Smooth muscle cell (in vitro differentiated cells): ENCODE measurements at regions not wholly inside any gene's neighbourhood (a gene's known extent, or its start where the extent isn't known, plus 50 kb on each side); places are given as distances from the start of the nearest gene placed in this dataset.

Experiments
- DNase-seq: peaks from one replicate; lab custom pipeline; 2025; ENCODE audit not compliant: unreplicated experiment; lab: John Stamatoyannopoulos, UW
- H2AFZ ChIP-seq: fragments of 200-600 bp; sonication (generic); 2 replicates; pipeline ENCODE4 v1.6.0; 2016; ENCODE audit warnings: antibody characterized with exemption, low read depth, mild to moderate bottlenecking
- H3F3A ChIP-seq: fragments of 200-600 bp; sonication (generic); 2 replicates; pipeline ENCODE4 v1.6.0; 2017; ENCODE audit warnings: antibody characterized with exemption, low read depth
- H3K27ac ChIP-seq: fragments of 200-600 bp; sonication (generic); 2 replicates; pipeline ENCODE4 v1.5.1; 2016; ENCODE audit warnings: low read depth, mild to moderate bottlenecking
- H3K27me3 ChIP-seq: fragments of 200-600 bp; sonication (generic); 2 replicates; pipeline ENCODE4 v1.6.1; 2016; ENCODE audit warnings: low read depth, mild to moderate bottlenecking
- H3K36me3 ChIP-seq: fragments of 200-600 bp; sonication (generic); 2 replicates; pipeline ENCODE4 v1.5.1; 2016; ENCODE audit warnings: low read depth
- H3K4me1 ChIP-seq: fragments of 200-600 bp; sonication (generic); 2 replicates; pipeline ENCODE4 v1.5.1; 2016; ENCODE audit warnings: low read depth
- H3K4me2 ChIP-seq: fragments of 200-600 bp; sonication (generic); 2 replicates; pipeline ENCODE4 v1.6.0; 2016; ENCODE audit warnings: mild to moderate bottlenecking
- H3K4me3 ChIP-seq: fragments of 200-600 bp; sonication (generic); 2 replicates; pipeline ENCODE4 v1.5.1; 2016; ENCODE audit warnings: mild to moderate bottlenecking
- H3K79me2 ChIP-seq: fragments of 200-600 bp; sonication (generic); 2 replicates; pipeline ENCODE4 v1.6.0; 2016; ENCODE audit warnings: low read depth, mild to moderate bottlenecking
- H3K9ac ChIP-seq: fragments of 200-600 bp; sonication (generic); 2 replicates; pipeline ENCODE4 v1.6.0; 2016; ENCODE audit warnings: low read depth
- H3K9me3 ChIP-seq: fragments of 200-600 bp; sonication (generic); replicated peaks from 2 replicates; pipeline ENCODE4 v1.5.1; 2016; ENCODE audit warnings: low read depth
- H4K20me1 ChIP-seq: fragments of 200-600 bp; sonication (generic); 2 replicates; pipeline ENCODE4 v1.6.0; 2016; ENCODE audit warnings: low read depth
- CTCF ChIP-seq: fragments of 200-600 bp; sonication (generic); IDR thresholded peaks from 2 replicates; pipeline ENCODE4 v1.5.1; 2017; ENCODE audit warnings: borderline replicate concordance, mild to moderate bottlenecking, antibody characterized with exemption; ENCODE audit not compliant: insufficient read depth, poor library complexity, severe bottlenecking
- WGBS: methylation state at CpG from one replicate; pipeline ENCODE4 v1.1.7; 2016; ENCODE audit warnings: low lambda C conversion rate; 5-methylcytosine and 5-hydroxymethylcytosine counted together

DNA sequence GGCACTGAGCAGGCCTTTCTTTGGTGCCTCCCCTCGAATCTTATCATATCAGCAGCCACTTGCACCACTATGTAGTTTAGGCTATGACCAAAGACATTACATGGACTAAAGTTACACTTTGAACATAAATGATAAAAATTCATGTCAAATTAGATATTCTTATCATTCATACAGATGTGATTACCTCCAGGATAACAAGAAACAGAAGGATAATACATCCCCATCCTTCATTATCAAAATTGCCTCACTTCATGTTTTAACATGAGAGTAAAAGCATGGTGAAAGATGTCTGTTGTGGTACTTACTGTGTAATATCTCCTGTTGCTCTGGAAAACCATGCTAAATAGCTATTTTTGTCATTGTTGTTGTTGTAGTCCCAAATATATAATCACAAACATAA, 230.8 kb upstream of the RND3 start:
- Histone ChIP-seq H3K79me2 (no peaks in the 10 kb centered on the region), H3K4me3 (no peak overlapping the region), H3K4me2 (no peak overlapping the region), H3K9me3 (no peaks in the 10 kb centered on the region), H2AFZ (no peak overlapping the region), H3F3A (no peaks in the 10 kb centered on the region), H4K20me1 (no peaks in the 10 kb centered on the region), H3K9ac (no peak overlapping the region), H3K27ac (no peak overlapping the region), H3K4me1 (no peaks in the 10 kb centered on the region), H3K36me3 (no peaks in the 10 kb centered on the region), H3K27me3 (no peaks in the 10 kb centered on the region)
- DNase-seq = no peak
- WGBS = 96% methylated on average over 1 of the region's 1 CpG
- TF ChIP-seq CTCF = no peak

- Histone ChIP-seq H3K9me3 (no peaks in the 10 kb centered on the region), H3K27me3 (no peaks in the 10 kb centered on the region), H3K36me3 (no peaks in the 10 kb centered on the region), H3F3A (no peaks in the 10 kb centered on the region), H3K4me2 (no peak overlapping the region), H3K79me2 (no peaks in the 10 kb centered on the region), H3K4me3 (no peak overlapping the region), H3K27ac (no peak overlapping the region), H3K9ac (no peak overlapping the region), H4K20me1 (no peaks in the 10 kb centered on the region), H2AFZ (no peak overlapping the region), H3K4me1 (no peaks in the 10 kb centered on the region)
- TF ChIP-seq CTCF = no peak
- 95% methylated on average over 1 of the region's 1 CpG for WGBS
- no peak for DNase-seq
These were observed 228.7 kb upstream of the RND3 start for GRCh38 chr2:150716186-150716585.

DNA sequence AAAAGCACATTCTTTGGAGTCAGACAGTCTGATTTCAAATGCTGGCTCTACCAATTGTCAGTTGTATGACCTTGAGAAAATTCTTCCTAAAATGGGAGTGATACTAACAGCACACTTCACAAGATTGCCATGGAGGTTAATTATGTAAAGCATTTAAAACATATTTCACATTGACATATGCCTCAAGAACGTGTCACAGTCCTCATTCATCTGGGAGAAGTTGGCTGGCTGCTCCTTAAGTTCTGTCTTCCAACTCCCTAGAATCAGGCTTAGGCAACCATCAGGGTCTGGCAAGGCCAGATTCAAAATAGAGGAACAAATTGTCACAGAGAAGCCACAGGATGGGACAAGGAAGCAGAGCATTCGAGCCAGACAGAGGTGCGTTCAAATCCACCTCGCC, 228.0 kb upstream of the RND3 start:
- Histone ChIP-seq H3K27ac (no peak overlapping the region), H3K4me1 (no peaks in the 10 kb centered on the region), H3K79me2 (no peaks in the 10 kb centered on the region), H3K27me3 (no peaks in the 10 kb centered on the region), H3K4me3 (no peak overlapping the region), H4K20me1 (no peaks in the 10 kb centered on the region), H3K9ac (no peak overlapping the region), H2AFZ (no peak overlapping the region), H3K4me2 (no peak overlapping the region), H3F3A (no peaks in the 10 kb centered on the region), H3K36me3 (no peaks in the 10 kb centered on the region), H3K9me3 (no peaks in the 10 kb centered on the region)
- no peak for DNase-seq
- TF ChIP-seq CTCF = no peak
- 96% methylated on average over 4 of the region's 4 CpGs for WGBS

- Histone ChIP-seq H3K4me2 (no peak overlapping the region), H3K36me3 (no peaks in the 10 kb centered on the region), H2AFZ (no peak overlapping the region), H3K79me2 (no peaks in the 10 kb centered on the region), H3K27ac (no peak overlapping the region), H4K20me1 (no peaks in the 10 kb centered on the region), H3K4me1 (no peaks in the 10 kb centered on the region), H3F3A (no peaks in the 10 kb centered on the region), H3K9me3 (no peaks in the 10 kb centered on the region), H3K27me3 (no peaks in the 10 kb centered on the region), H3K9ac (no peak overlapping the region), H3K4me3 (no peak overlapping the region)
- 75% methylated on average over 2 of the region's 2 CpGs for WGBS
- DNase-seq = no peak
- TF ChIP-seq CTCF = no peak
These were observed 223.4 kb upstream of the RND3 start for GRCh38 chr2:150710916-150711315.
